GM23338 (cell line): ENCODE measurements at regions not wholly inside any gene's neighbourhood (a gene's known extent, or its start where the extent isn't known, plus 50 kb on each side); places are given as distances from the start of the nearest gene placed in this dataset.

Experiments used
- ATAC-seq: fragments of 200-7000 bp; cut with Tn5 transposase; 3 replicates; pipeline ENCODE4 v1.9.1; 2020
- DNase-seq: peaks from one replicate; pipeline ENCODE4 v3.0.0-alpha.2; 2015; ENCODE audit warnings: low spot score
- H2AFZ ChIP-seq: fragments of 200-600 bp; sonication (generic); 2 replicates; pipeline ENCODE4 v1.8.0; 2016; ENCODE audit warnings: antibody characterized with exemption, mild to moderate bottlenecking, moderate library complexity
- H3F3A ChIP-seq: fragments of 200-600 bp; sonication (generic); replicated peaks from 2 replicates; pipeline ENCODE4 v1.8.0; 2017; ENCODE audit warnings: antibody characterized with exemption, mixed run types, low read depth
- H3K27ac ChIP-seq: fragments of 200-600 bp; sonication (generic); 2 replicates; pipeline ENCODE4 v1.6.1; 2016; ENCODE audit warnings: low read depth
- H3K27me3 ChIP-seq: fragments of 200-600 bp; sonication (generic); 2 replicates; pipeline ENCODE4 v1.8.0; 2016; ENCODE audit warnings: mild to moderate bottlenecking, mixed run types, moderate library complexity; ENCODE audit not compliant: insufficient read depth
- H3K36me3 ChIP-seq: fragments of 200-600 bp; sonication (generic); 2 replicates; pipeline ENCODE4 v1.8.0; 2016; ENCODE audit warnings: mild to moderate bottlenecking; ENCODE audit not compliant: insufficient read depth
- H3K4me1 ChIP-seq: fragments of 200-600 bp; sonication (generic); 2 replicates; pipeline ENCODE4 v1.8.0; 2016; ENCODE audit warnings: mild to moderate bottlenecking, moderate library complexity; ENCODE audit not compliant: insufficient read depth
- H3K4me2 ChIP-seq: fragments of 200-600 bp; sonication (generic); 2 replicates; pipeline ENCODE4 v1.7.1; 2017; ENCODE audit warnings: mixed run types
- H3K4me3 ChIP-seq: fragments of 200-600 bp; sonication (generic); 2 replicates; pipeline ENCODE4 v1.6.1; 2016; ENCODE audit warnings: mixed run types
- H3K79me2 ChIP-seq: fragments of 200-600 bp; sonication (generic); replicated peaks from 2 replicates; pipeline ENCODE4 v1.8.0; 2017; ENCODE audit warnings: mild to moderate bottlenecking; ENCODE audit not compliant: insufficient read depth
- H3K9me2 ChIP-seq: fragments of 200-600 bp; sonication (generic); 2 replicates; pipeline ENCODE4 v1.8.0; 2017; ENCODE audit not compliant: insufficient read depth
- H4K20me1 ChIP-seq: fragments of 200-600 bp; sonication (generic); replicated peaks from 2 replicates; pipeline ENCODE4 v1.8.0; 2017; ENCODE audit warnings: mild to moderate bottlenecking; ENCODE audit not compliant: insufficient read depth
- H3K27ac Mint-ChIP-seq: 2 replicates; pipeline ENCODE4 v1.8.0; 2020; ENCODE audit warnings: inconsistent platforms, mild to moderate bottlenecking, moderate library complexity, mixed read lengths
- H3K27me3 Mint-ChIP-seq: 3 replicates; pipeline ENCODE4 v1.8.0; 2022; ENCODE audit warnings: low read depth, mild to moderate bottlenecking, moderate library complexity, mixed read lengths, inconsistent platforms; ENCODE audit not compliant: insufficient read depth, poor library complexity
- H3K36me3 Mint-ChIP-seq: 3 replicates; pipeline ENCODE4 v1.8.0; 2021; ENCODE audit warnings: low read depth, mild to moderate bottlenecking, inconsistent platforms, moderate library complexity, mixed read lengths
- H3K4me1 Mint-ChIP-seq: 3 replicates; pipeline ENCODE4 v1.8.0; 2020; ENCODE audit warnings: mild to moderate bottlenecking, inconsistent platforms, mixed read lengths
- H3K4me3 Mint-ChIP-seq: 3 replicates; pipeline ENCODE4 v1.8.0; 2021; ENCODE audit warnings: moderate library complexity, mild to moderate bottlenecking, inconsistent platforms, mixed read lengths
- H3K9me3 Mint-ChIP-seq: 3 replicates; pipeline ENCODE4 v1.8.0; 2020; ENCODE audit warnings: moderate library complexity, mild to moderate bottlenecking, inconsistent platforms, mixed read lengths
- CREB1 ChIP-seq: fragments of 250-450 bp; sonication (Bioruptor Pico); IDR thresholded peaks from 2 replicates; pipeline ENCODE4 v1.5.0; 2020; ENCODE audit warnings: low read depth, mild to moderate bottlenecking, moderate library complexity
- CTCF ChIP-seq, 2 experiments: fragments of 200-600 bp in 1 of 2; sonication (generic) in 1 of 2; conservative IDR thresholded peaks; 2 replicates each; pipeline versions ENCODE4 v1.5.1 to v1.6.1; 2016 to 2017; ENCODE audit warnings: antibody characterized with exemption in 2 of 2, low read depth in 2 of 2, mild to moderate bottlenecking in 2 of 2, moderate library complexity in 1 of 2
- ETS1 ChIP-seq: IDR thresholded peaks from 2 replicates; pipeline ENCODE4 v1.6.1; 2016; ENCODE audit warnings: antibody characterized with exemption
- EZH2 ChIP-seq: fragments of 200-600 bp; sonication (generic); IDR thresholded peaks from one replicate; pipeline ENCODE4 v1.8.0; 2017; ENCODE audit warnings: antibody characterized with exemption, mild to moderate bottlenecking, low read depth; ENCODE audit not compliant: unreplicated experiment
- EZH2phosphoT487 ChIP-seq: fragments of 200-600 bp; sonication (generic); IDR thresholded peaks from one replicate; pipeline ENCODE4 v1.8.1; 2018; ENCODE audit warnings: antibody characterized with exemption; ENCODE audit not compliant: unreplicated experiment
- JUNB ChIP-seq: IDR thresholded peaks from one replicate; pipeline ENCODE4 v1.6.1; 2016; ENCODE audit warnings: antibody characterized with exemption; ENCODE audit not compliant: unreplicated experiment
- NANOG ChIP-seq: IDR thresholded peaks from 2 replicates; pipeline ENCODE4 v1.6.1; 2016; ENCODE audit warnings: antibody characterized with exemption, borderline replicate concordance
- POLR2AphosphoS5 ChIP-seq: IDR thresholded peaks from 2 replicates; pipeline ENCODE4 v1.6.1; 2016; ENCODE audit warnings: antibody characterized with exemption, low read depth
- REST ChIP-seq: IDR thresholded peaks from one replicate; pipeline ENCODE4 v1.6.1; 2018; ENCODE audit warnings: antibody characterized with exemption; ENCODE audit not compliant: unreplicated experiment
- STAT1 ChIP-seq: IDR thresholded peaks from one replicate; pipeline ENCODE4 v1.6.1; 2016; ENCODE audit warnings: antibody characterized with exemption; ENCODE audit not compliant: unreplicated experiment
- ZNF114 ChIP-seq: fragments of 250-450 bp; sonication (Bioruptor Pico); IDR thresholded peaks from 2 replicates; pipeline ENCODE4 v1.5.0; 2020; ENCODE audit warnings: mild to moderate bottlenecking, moderate library complexity
- ZNF331 ChIP-seq: fragments of 250-450 bp; sonication (Bioruptor Pico); IDR thresholded peaks from 2 replicates; pipeline ENCODE4 v1.5.0; 2020; ENCODE audit warnings: low read depth, mild to moderate bottlenecking, moderate library complexity
- ZNF462 ChIP-seq: fragments of 250-450 bp; sonication (Bioruptor Pico); IDR thresholded peaks from 2 replicates; pipeline ENCODE4 v1.5.0; 2020; ENCODE audit warnings: mild to moderate bottlenecking, moderate library complexity

DNA sequence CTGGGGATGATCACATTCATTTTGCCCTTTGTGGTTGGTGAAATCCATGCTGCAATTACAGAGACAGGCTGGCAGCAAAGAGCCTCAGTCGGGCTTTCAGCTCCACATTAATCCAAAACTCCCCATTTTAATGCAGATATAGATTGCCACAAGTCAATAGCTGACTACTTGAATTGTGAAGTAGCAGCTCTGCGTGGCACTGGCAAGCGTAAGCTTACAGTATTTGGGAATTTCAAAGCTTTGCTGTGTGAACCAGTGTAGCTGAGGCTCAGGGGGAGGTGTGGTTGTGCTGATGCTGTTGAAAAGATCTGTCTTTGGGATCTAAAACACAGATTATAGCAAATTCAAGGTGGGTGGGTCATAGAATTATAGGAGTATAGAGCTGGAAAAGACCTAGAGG lies 290.3 kb upstream of the ONECUT1 start (continued):
- TF ChIP-seq NANOG = no peak
- no peak for TF ChIP-seq EZH2
- no peak for TF ChIP-seq JUNB

GRCh38 chr15:53074221-53074620 lies 284.1 kb upstream of the ONECUT1 start:
- no peak for TF ChIP-seq NANOG
- no peak for TF ChIP-seq STAT1
- no peak for TF ChIP-seq REST
- no peak for TF ChIP-seq CTCF (conservative IDR thresholded peaks at IDR 0.05; ENCODE audit: low read depth in 2 of 2)
- TF ChIP-seq POLR2AphosphoS5 = no peak
- no peak for TF ChIP-seq EZH2phosphoT487
- TF ChIP-seq JUNB = no peak
- TF ChIP-seq CREB1 (CRISPR knock-in tag) = no peak
- no peak for TF ChIP-seq ETS1
- no peak for TF ChIP-seq ZNF462 (CRISPR knock-in tag)
- TF ChIP-seq ZNF331 (CRISPR knock-in tag) = no peak
- no peak for TF ChIP-seq ZNF114
- TF ChIP-seq EZH2 = no peak
- no peaks in the 10 kb centered on the region for H3K4me1 ChIP-seq
- peaks cover 4% of the 10 kb centered on the region for H3K27me3 Mint-ChIP-seq
- no peak overlapping the region for H3K4me3 Mint-ChIP-seq
- no peaks in the 10 kb centered on the region for H3K9me2 ChIP-seq
- H3K27ac ChIP-seq = no peak overlapping the region
- no peak for DNase-seq
- no peaks in the 10 kb centered on the region for H3K36me3 ChIP-seq
- no peaks in the 10 kb centered on the region for H3F3A ChIP-seq
- H3K9me3 Mint-ChIP-seq = no peaks in the 10 kb centered on the region; the same call in 2 of the 3 replicates
- no peak for ATAC-seq
- H3K27me3 ChIP-seq = no peaks in the 10 kb centered on the region
- H2AFZ ChIP-seq = no peak overlapping the region
- no peak overlapping the region for H3K27ac Mint-ChIP-seq
- peaks cover 3% of the 10 kb centered on the region; the same call in 2 of the 3 replicates for H3K4me1 Mint-ChIP-seq
- no peaks in the 10 kb centered on the region for H4K20me1 ChIP-seq
- no peaks in the 10 kb centered on the region for H3K36me3 Mint-ChIP-seq
- no peak overlapping the region for H3K4me2 ChIP-seq
- no peak overlapping the region for H3K4me3 ChIP-seq
- H3K79me2 ChIP-seq = no peaks in the 10 kb centered on the region
